ENCODE measurements at regions not wholly inside any gene's neighbourhood (a gene's known extent, or its start where the extent isn't known, plus 50 kb on each side); places are given as distances from the start of the nearest gene placed in this dataset.

- TF ChIP-seq ZNF124 (CRISPR knock-in tag; IDR thresholded peaks at IDR 0.05) (no peak), FIP1L1 (IDR thresholded peaks at IDR 0.05; ENCODE audit: borderline replicate concordance, insufficient read depth, low read depth, low read length) (no peak), PCBP1 (IDR thresholded peaks at IDR 0.05; ENCODE audit: borderline replicate concordance, low read depth, low read length) (no peak), ZFX (CRISPR knock-in tag; IDR thresholded peaks at IDR 0.05; ENCODE audit: low read depth) (no peak), SMC3 (IDR thresholded peaks at IDR 0.05; ENCODE audit: low read length) (no peak), ZNF530 (CRISPR knock-in tag; IDR thresholded peaks at IDR 0.05; ENCODE audit: low read depth) (no peak)
Observed at GRCh38 chr11:134486106-134486505, 74.1 kb upstream of the B3GAT1 start.
